ENCODE measurements at regions not wholly inside any gene's neighbourhood (a gene's known extent, or its start where the extent isn't known, plus 50 kb on each side); places are given as distances from the start of the nearest gene placed in this dataset.

DNA sequence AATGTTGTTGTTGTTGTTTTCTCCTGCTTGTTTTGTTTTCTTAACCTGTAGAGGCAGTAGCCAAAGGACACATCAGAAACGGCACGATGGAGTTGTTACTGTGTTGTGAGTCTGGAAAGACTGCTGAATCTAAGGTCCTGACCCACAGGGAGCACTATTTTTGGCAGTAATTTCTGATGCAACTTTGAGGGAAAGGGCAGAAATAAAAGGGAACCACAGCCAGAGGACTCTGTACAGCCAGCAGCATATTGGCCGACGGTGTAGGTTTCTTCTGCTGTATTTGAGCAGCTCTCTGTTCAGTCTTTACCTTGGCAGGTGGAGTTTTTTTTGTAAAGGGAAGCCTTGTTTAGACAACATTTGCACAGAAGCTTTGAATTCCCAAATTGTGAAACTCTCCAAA is 203.0 kb upstream of the GPR101 start:
- Histone ChIP-seq H3K27me3 (ENCODE audit: control insufficient read depth, insufficient read depth, low read length) (no peaks in the 10 kb centered on the region), H3K79me2 (no peaks in the 10 kb centered on the region), H3K4me1 (no peaks in the 10 kb centered on the region), H3K36me3 (ENCODE audit: control insufficient read depth, insufficient read depth, low read length) (no peaks in the 10 kb centered on the region), H3K27ac (no peak overlapping the region), H3K4me3 (ENCODE audit: low read depth, low read length) (no peak overlapping the region), H3K9ac (no peak overlapping the region), H2AFZ (no peak overlapping the region), H3K4me2 (ENCODE audit: low read length) (no peak overlapping the region), H3K9me3 (ENCODE audit: control insufficient read depth, low read length) (no peaks in the 10 kb centered on the region)
- TF ChIP-seq, protein P1, sequence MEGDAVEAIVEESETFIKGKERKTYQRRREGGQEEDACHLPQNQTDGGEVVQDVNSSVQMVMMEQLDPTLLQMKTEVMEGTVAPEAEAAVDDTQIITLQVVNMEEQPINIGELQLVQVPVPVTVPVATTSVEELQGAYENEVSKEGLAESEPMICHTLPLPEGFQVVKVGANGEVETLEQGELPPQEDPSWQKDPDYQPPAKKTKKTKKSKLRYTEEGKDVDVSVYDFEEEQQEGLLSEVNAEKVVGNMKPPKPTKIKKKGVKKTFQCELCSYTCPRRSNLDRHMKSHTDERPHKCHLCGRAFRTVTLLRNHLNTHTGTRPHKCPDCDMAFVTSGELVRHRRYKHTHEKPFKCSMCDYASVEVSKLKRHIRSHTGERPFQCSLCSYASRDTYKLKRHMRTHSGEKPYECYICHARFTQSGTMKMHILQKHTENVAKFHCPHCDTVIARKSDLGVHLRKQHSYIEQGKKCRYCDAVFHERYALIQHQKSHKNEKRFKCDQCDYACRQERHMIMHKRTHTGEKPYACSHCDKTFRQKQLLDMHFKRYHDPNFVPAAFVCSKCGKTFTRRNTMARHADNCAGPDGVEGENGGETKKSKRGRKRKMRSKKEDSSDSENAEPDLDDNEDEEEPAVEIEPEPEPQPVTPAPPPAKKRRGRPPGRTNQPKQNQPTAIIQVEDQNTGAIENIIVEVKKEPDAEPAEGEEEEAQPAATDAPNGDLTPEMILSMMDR (IDR thresholded peaks at IDR 0.05): no peak

DNA sequence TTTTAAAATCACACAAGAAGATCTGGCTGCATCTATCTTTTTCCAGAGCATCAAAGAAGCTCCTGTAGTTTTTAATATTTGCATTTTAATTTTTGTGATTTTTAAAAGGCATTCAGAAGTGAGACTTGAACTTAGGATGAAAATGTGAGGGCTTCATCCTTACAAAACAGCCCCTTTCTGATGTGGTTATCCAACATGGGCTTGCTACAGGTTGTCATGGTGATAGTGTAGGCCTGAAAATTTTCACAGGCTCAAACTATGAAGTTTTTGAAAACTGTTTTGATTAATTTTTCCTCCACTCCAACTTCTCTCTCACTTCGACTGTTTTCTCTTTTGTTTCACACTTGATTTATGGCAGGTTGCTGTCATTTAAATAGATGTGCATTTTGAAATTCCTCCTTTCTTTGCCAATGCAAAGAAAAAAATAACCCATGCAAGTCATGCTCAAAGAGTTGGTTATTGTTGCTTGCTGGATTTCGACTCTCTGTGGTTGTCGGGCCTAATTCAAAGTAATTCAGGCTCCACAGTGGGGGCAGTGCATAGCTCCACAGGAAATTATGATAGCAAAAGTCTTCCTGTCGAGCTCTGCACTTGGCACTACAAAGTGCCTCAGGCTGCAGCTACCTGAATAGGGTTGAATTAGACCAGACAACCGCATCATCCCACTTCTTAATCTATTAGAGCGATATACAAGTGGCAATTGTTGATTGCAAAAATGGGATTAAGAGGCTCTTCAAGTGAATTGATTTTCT is 201.0 kb upstream of the GPR101 start:
- no peak overlapping the region for H3K4me2 ChIP-seq (ENCODE audit: low read length)
- no peak overlapping the region for H3K9ac ChIP-seq
- H3K4me3 ChIP-seq (ENCODE audit: low read depth, low read length): no peak overlapping the region
- TF ChIP-seq, protein P1 (IDR thresholded peaks at IDR 0.05): no peak
- no peak overlapping the region for H3K27ac ChIP-seq
- no peak overlapping the region for H2AFZ ChIP-seq
- H3K4me1 ChIP-seq: no peaks in the 10 kb centered on the region
- H3K36me3 ChIP-seq (ENCODE audit: control insufficient read depth, insufficient read depth, low read length): no peaks in the 10 kb centered on the region
- H3K27me3 ChIP-seq (ENCODE audit: control insufficient read depth, insufficient read depth, low read length): no peaks in the 10 kb centered on the region
- no peaks in the 10 kb centered on the region for H3K9me3 ChIP-seq (ENCODE audit: control insufficient read depth, low read length)
- H3K79me2 ChIP-seq: no peaks in the 10 kb centered on the region

DNA sequence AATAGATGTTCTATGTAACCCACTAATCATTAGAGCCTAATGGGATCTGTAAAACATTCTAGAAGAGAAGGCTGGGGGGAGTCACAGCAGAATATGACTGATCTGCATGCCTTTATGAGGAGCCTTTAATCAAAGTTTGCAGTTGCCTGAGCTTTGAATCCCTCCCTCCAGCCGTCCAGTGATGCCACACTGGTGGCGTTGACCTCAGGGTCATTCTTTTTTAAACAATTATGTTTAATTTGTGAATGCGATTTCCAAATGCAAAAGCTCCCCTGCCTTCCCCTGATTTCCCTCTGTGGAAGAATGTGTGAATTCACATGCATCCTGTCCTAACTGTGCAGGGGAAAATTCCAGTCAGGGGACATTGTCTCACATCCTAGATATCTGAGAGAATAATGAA is 199.7 kb upstream of the GPR101 start:
- H3K9ac ChIP-seq: no peak overlapping the region
- no peak overlapping the region for H3K4me3 ChIP-seq (ENCODE audit: low read depth, low read length)
- H3K27me3 ChIP-seq (ENCODE audit: control insufficient read depth, insufficient read depth, low read length): no peaks in the 10 kb centered on the region
- H3K4me2 ChIP-seq (ENCODE audit: low read length): no peak overlapping the region
- H3K4me1 ChIP-seq: no peaks in the 10 kb centered on the region
- no peaks in the 10 kb centered on the region for H3K79me2 ChIP-seq
- H2AFZ ChIP-seq: no peak overlapping the region
- no peak overlapping the region for H3K27ac ChIP-seq
- no peaks in the 10 kb centered on the region for H3K36me3 ChIP-seq (ENCODE audit: control insufficient read depth, insufficient read depth, low read length)
- TF ChIP-seq, protein P1 (IDR thresholded peaks at IDR 0.05): no peak
- no peaks in the 10 kb centered on the region for H3K9me3 ChIP-seq (ENCODE audit: control insufficient read depth, low read length)

DNA sequence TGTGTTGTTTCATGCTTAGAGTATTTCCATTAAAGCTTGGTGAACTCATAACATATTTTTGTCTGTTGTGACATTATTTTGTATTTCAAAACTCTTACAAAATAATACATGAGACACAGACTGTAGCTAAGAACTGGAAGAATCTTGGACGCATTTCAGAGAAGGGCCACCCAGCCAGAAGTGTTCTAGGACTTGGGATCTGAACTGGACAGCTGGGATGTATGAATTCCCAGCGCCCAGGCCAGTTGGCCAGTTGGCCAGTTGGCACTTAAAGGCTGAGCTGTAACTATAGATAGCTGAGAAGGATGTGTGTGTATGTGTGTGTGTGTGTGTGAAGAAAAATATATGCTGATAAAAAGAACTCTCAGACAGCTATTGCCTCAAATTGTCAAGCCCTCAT is 193.4 kb upstream of the GPR101 start:
- H3K9ac ChIP-seq: no peak overlapping the region
- TF ChIP-seq, protein P1 (IDR thresholded peaks at IDR 0.05): no peak
- no peak overlapping the region for H2AFZ ChIP-seq
- no peaks in the 10 kb centered on the region for H3K27me3 ChIP-seq (ENCODE audit: control insufficient read depth, insufficient read depth, low read length)
- H3K27ac ChIP-seq: no peak overlapping the region
- H3K36me3 ChIP-seq (ENCODE audit: control insufficient read depth, insufficient read depth, low read length): no peaks in the 10 kb centered on the region
- no peak overlapping the region for H3K4me2 ChIP-seq (ENCODE audit: low read length)
- no peaks in the 10 kb centered on the region for H3K9me3 ChIP-seq (ENCODE audit: control insufficient read depth, low read length)
- H3K79me2 ChIP-seq: no peaks in the 10 kb centered on the region
- no peak overlapping the region for H3K4me3 ChIP-seq (ENCODE audit: low read depth, low read length)
- H3K4me1 ChIP-seq: no peaks in the 10 kb centered on the region

DNA sequence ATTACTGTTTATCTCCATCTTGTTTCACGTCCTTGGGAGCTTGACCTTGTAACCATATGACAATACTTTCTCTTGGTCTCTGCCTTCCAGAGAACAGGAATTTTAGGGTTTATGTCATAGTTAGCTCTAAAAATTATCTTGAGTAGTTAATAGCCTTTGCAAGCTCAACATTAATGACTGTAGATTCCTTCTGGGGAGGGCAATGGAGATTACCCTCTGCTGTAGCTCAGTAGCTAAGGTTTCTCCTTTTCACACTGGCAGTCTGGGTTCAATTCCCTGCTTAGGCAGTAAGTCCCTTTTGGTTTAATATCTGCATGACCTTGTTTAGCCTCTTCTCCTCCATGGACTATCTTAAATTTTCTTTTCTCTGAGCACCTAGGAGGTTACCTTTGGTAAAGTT is 181.7 kb upstream of the GPR101 start:
- no peak overlapping the region for H3K9ac ChIP-seq

More for the DNA sequence above, 181.7 kb upstream of the GPR101 start:
- Histone ChIP-seq H3K4me1 (no peaks in the 10 kb centered on the region), H3K36me3 (ENCODE audit: control insufficient read depth, insufficient read depth, low read length) (no peaks in the 10 kb centered on the region), H3K9me3 (ENCODE audit: control insufficient read depth, low read length) (no peaks in the 10 kb centered on the region), H3K4me3 (ENCODE audit: low read depth, low read length) (no peak overlapping the region), H3K27ac (no peak overlapping the region), H3K27me3 (ENCODE audit: control insufficient read depth, insufficient read depth, low read length) (no peaks in the 10 kb centered on the region), H3K4me2 (ENCODE audit: low read length) (no peak overlapping the region), H3K79me2 (no peaks in the 10 kb centered on the region), H2AFZ (no peak overlapping the region)
- TF ChIP-seq, protein P1 (IDR thresholded peaks at IDR 0.05): no peak
